Esophagus muscularis mucosa (tissue), 4 donors: ENCODE measurements at regions not wholly inside any gene's neighbourhood (a gene's known extent, or its start where the extent isn't known, plus 50 kb on each side); places are given as distances from the start of the nearest gene placed in this dataset.

Experiments used
- DNase-seq: peaks from one replicate; pipeline ENCODE4 v3.0.0-alpha.2; 2017; ENCODE audit errors: extremely low spot score
- H3K27ac ChIP-seq, 4 donors: fragments of 200-600 bp; sonication (generic); replicated peaks in 1 of 4; 1 replicate in 3 of 4; 2 replicates in 1 of 4; pipeline ENCODE4 v1.5.1; 2016 to 2019; ENCODE audit warnings: mild to moderate bottlenecking in 1 of 4
- H3K27me3 ChIP-seq, 4 donors: fragments of 200-600 bp; sonication (generic); one replicate each; pipeline versions ENCODE4 v1.5.1 to v1.6.0; 2016 to 2019
- H3K36me3 ChIP-seq, 4 donors: fragments of 200-600 bp; sonication (generic); one replicate each; pipeline ENCODE4 v1.5.1; 2016 to 2019
- H3K4me1 ChIP-seq, 4 donors: fragments of 200-600 bp; sonication (generic); one replicate each; pipeline ENCODE4 v1.5.1; 2016 to 2019
- H3K4me3 ChIP-seq, 4 donors: fragments of 200-600 bp; sonication (generic); 1 replicate in 2 of 4; 2 replicates in 2 of 4; pipeline ENCODE4 v1.5.1; 2016 to 2019; ENCODE audit warnings: mild to moderate bottlenecking in 4 of 4, moderate library complexity in 1 of 4
- H3K9me3 ChIP-seq, 4 donors: fragments of 200-600 bp; sonication (generic); 1 replicate in 3 of 4; 2 replicates in 1 of 4; pipeline ENCODE4 v1.5.1; 2016 to 2019
- CTCF ChIP-seq, 3 experiments: fragments of 200-600 bp in 2 of 3; fragments of 450-650 bp in 1 of 3; sonication (generic) in 2 of 3; IDR thresholded peaks; one replicate each; pipeline ENCODE4 v1.5.1; 2017 to 2019; ENCODE audit warnings: antibody characterized with exemption in 3 of 3, mild to moderate bottlenecking in 2 of 3, moderate library complexity in 1 of 3
- EP300 ChIP-seq: sonication (generic); formaldehyde crosslinking; IDR thresholded peaks from one replicate; pipeline ENCODE4 v1.6.1; 2017; ENCODE audit warnings: antibody characterized with exemption
- POLR2A ChIP-seq: fragments of 450-650 bp; IDR thresholded peaks from one replicate; pipeline ENCODE4 v1.6.1; 2017; ENCODE audit warnings: antibody characterized with exemption, moderate library complexity, mild to moderate bottlenecking, low read depth
- POLR2AphosphoS5 ChIP-seq, 2 donors: sonication (generic); formaldehyde crosslinking; IDR thresholded peaks; one replicate each; pipeline ENCODE4 v1.6.1; 2017; ENCODE audit warnings: antibody characterized with exemption in 2 of 2
- WGBS: methylation state at CpG from one replicate; pipeline ENCODE4 v1.1.5; 2018; 5-methylcytosine and 5-hydroxymethylcytosine counted together
- intact Hi-C: fragments of 100-400 bp; cut with DNase I; formaldehyde crosslinking; loops from one replicate; pipeline ENCODE4 v1.15.1; 2023

GRCh38 chr5:57889558-57889957, 406.9 kb upstream of the ACTBL2 start:
- Histone ChIP-seq H3K4me1 (no peaks in the 10 kb centered on the region), H3K9me3 (no peaks in the 10 kb centered on the region), H3K4me3 (no peak overlapping the region), H3K27me3 (no peaks in the 10 kb centered on the region), H3K36me3 (no peaks in the 10 kb centered on the region), H3K27ac (no peak overlapping the region)
- DNase-seq, result no peak
- WGBS, result 77% methylated on average over 5 of the region's 5 CpGs
- intact Hi-C loops, result loop anchor here (5.0 kb wide), 1 partner anchor 568 kb away; no protein-coding TSS in a partner anchor
- no peak for TF ChIP-seq POLR2A
- TF ChIP-seq POLR2AphosphoS5 (IDR thresholded peaks at IDR 0.05), result no peak
- TF ChIP-seq CTCF (IDR thresholded peaks at IDR 0.05), result no peak
- TF ChIP-seq EP300, result no peak

- no peak for DNase-seq
- Histone ChIP-seq H3K27ac (no peak overlapping the region), H3K36me3 (no peaks in the 10 kb centered on the region), H3K4me3 (no peak overlapping the region), H3K4me1 (no peaks in the 10 kb centered on the region), H3K9me3 (no peaks in the 10 kb centered on the region), H3K27me3 (no peaks in the 10 kb centered on the region)
- 54% methylated on average over 6 of the region's 6 CpGs for WGBS
- intact Hi-C loops, result loop anchor here (5.0 kb wide), 1 partner anchor 569 kb away; no protein-coding TSS in a partner anchor
- TF ChIP-seq CTCF (IDR thresholded peaks at IDR 0.05), result peak in 2 of 3 experiments; percentile 25 to 44
- no peak for TF ChIP-seq EP300
Observed at GRCh38 chr5:57887851-57888621, 405.4 kb upstream of the ACTBL2 start.

- H3K4me3 ChIP-seq, result no peak overlapping the region
- WGBS, result 96% methylated on average over 5 of the region's 5 CpGs
- no peaks in the 10 kb centered on the region for H3K36me3 ChIP-seq
- H3K4me1 ChIP-seq, result no peaks in the 10 kb centered on the region
- DNase-seq, result no peak
- TF ChIP-seq POLR2A (no peak), CTCF (IDR thresholded peaks at IDR 0.05) (no peak), POLR2AphosphoS5 (IDR thresholded peaks at IDR 0.05) (no peak), EP300 (no peak)
- intact Hi-C loops, result loop anchor here (5.0 kb wide), 1 partner anchor 573 kb away; no protein-coding TSS in a partner anchor
- H3K9me3 ChIP-seq, result no peaks in the 10 kb centered on the region
- no peaks in the 10 kb centered on the region for H3K27me3 ChIP-seq
- no peak overlapping the region for H3K27ac ChIP-seq
Observed at GRCh38 chr5:57884346-57885102, 401.9 kb upstream of the ACTBL2 start.

GRCh38 chr5:57880216-57880615, 397.6 kb upstream of the ACTBL2 start:
- Histone ChIP-seq H3K4me1 (no peaks in the 10 kb centered on the region), H3K4me3 (no peak overlapping the region), H3K9me3 (no peaks in the 10 kb centered on the region), H3K27me3 (no peaks in the 10 kb centered on the region), H3K36me3 (no peaks in the 10 kb centered on the region), H3K27ac (no peak overlapping the region)
- 33% methylated on average over 2 of the region's 2 CpGs for WGBS
- intact Hi-C loops, result no loop called here
- no peak for TF ChIP-seq EP300
- TF ChIP-seq POLR2A, result no peak
- TF ChIP-seq CTCF (IDR thresholded peaks at IDR 0.05), result no peak
- TF ChIP-seq POLR2AphosphoS5 (IDR thresholded peaks at IDR 0.05), result no peak
- no peak for DNase-seq
